Prostate gland (tissue), 2 donors: ENCODE measurements at regions not wholly inside any gene's neighbourhood (a gene's known extent, or its start where the extent isn't known, plus 50 kb on each side); places are given as distances from the start of the nearest gene placed in this dataset.

Experiments
- POLR2A ChIP-seq: fragments of 450-650 bp; IDR thresholded peaks from one replicate; pipeline ENCODE4 v1.6.1; 2016; ENCODE audit warnings: antibody characterized with exemption, mild to moderate bottlenecking
- POLR2AphosphoS5 ChIP-seq: sonication (generic); formaldehyde crosslinking; IDR thresholded peaks from one replicate; pipeline ENCODE4 v1.6.1; 2017; ENCODE audit warnings: antibody characterized with exemption
- TF ChIP-seq, protein P1 (sequence below), 4 experiments: fragments of 200-600 bp in 2 of 4; fragments of 450-650 bp in 2 of 4; sonication (generic) in 2 of 4; IDR thresholded peaks; 1 replicate in 3 of 4; 2 replicates in 1 of 4; pipeline ENCODE4 v1.5.1; 2016 to 2019; ENCODE audit warnings: antibody characterized with exemption in 4 of 4, mild to moderate bottlenecking in 2 of 4, moderate library complexity in 2 of 4

DNA sequence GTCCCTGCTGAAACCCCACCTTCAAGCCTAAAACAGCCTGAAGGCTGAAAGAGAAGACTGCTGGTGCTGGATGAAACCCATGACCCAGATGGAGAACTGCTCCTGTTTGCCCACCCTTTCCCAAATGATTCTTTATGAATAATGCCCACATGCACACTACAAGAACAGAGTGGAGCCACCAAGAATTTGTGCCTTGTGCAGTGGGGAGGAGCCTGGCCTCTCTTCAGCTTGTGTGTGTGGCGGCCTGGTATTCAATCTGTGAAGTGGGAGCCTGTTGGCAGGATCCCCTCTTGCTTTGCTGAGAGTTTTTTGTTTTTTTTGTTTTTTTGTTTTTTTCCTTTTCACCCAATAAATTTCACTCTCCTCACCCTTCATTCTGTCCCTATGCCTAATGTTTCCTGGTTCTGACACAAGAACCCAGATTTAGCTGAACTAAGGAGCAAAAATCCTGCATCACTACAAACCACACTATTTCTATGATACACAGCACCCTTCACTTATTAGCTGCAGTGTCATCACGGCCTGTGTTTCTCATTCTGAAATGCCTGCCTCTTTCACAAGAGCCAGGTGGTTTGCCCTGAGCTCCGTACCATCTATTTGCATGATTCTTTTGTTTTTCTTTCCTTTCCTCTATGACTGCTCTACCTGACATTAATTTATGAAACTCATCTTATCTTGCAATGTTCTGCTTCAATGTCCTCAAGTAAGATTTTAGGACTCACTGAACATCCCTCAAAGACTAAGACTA, 585.5 kb upstream of the ATXN7L3B start:
- no peak for TF ChIP-seq POLR2AphosphoS5
- TF ChIP-seq, protein P1, sequence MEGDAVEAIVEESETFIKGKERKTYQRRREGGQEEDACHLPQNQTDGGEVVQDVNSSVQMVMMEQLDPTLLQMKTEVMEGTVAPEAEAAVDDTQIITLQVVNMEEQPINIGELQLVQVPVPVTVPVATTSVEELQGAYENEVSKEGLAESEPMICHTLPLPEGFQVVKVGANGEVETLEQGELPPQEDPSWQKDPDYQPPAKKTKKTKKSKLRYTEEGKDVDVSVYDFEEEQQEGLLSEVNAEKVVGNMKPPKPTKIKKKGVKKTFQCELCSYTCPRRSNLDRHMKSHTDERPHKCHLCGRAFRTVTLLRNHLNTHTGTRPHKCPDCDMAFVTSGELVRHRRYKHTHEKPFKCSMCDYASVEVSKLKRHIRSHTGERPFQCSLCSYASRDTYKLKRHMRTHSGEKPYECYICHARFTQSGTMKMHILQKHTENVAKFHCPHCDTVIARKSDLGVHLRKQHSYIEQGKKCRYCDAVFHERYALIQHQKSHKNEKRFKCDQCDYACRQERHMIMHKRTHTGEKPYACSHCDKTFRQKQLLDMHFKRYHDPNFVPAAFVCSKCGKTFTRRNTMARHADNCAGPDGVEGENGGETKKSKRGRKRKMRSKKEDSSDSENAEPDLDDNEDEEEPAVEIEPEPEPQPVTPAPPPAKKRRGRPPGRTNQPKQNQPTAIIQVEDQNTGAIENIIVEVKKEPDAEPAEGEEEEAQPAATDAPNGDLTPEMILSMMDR (IDR thresholded peaks at IDR 0.05) = no peak
- TF ChIP-seq POLR2A = no peak
